ENCODE measurements at regions not wholly inside any gene's neighbourhood (a gene's known extent, or its start where the extent isn't known, plus 50 kb on each side); places are given as distances from the start of the nearest gene placed in this dataset.

DNA sequence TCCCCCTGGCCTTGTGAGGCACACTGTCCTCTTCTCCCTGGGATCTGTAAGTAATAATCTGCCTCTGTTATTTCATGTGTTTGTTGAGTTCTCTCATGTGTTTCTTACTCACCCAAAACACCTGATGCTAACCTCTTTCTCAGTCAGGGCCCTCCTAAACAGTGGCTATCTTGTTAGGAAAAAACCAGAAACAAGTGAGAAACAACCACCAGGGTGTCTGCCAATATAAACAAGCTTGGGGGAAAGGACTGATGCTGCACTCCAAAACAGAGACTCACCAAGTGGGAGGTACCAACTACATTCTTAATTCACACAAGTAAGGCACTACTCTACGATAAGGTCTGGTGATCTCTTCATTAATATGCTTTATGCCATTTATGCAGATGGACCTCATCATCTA lies 564.4 kb downstream of the SEMA5A start:
- no peaks in the 10 kb centered on the region for H3K27me3 Mint-ChIP-seq
- DNase-seq: no peak
- H3K27ac Mint-ChIP-seq: no peak overlapping the region
- H3K4me1 ChIP-seq (ENCODE audit: insufficient read depth, low read length): no peaks in the 10 kb centered on the region
- no peak for ATAC-seq (ENCODE audit: poor library complexity)
- no peaks in the 10 kb centered on the region for H3K36me3 ChIP-seq (ENCODE audit: insufficient read depth, low read length)
- intact Hi-C loops (cut with DNase I, micrococcal nuclease): no loop called here
- no peaks in the 10 kb centered on the region for H3K36me3 Mint-ChIP-seq (ENCODE audit: low read depth)
- H3K4me3 ChIP-seq (ENCODE audit: low read length): no peak overlapping the region
- no peaks in the 10 kb centered on the region for H3K9me3 Mint-ChIP-seq
- H3K9me3 ChIP-seq (ENCODE audit: control insufficient read depth in 1 of 2, insufficient read depth in 1 of 2, low read length in 2 of 2): no peaks in the 10 kb centered on the region
- H3K4me1 Mint-ChIP-seq (ENCODE audit: low read depth): no peaks in the 10 kb centered on the region
- H3K27ac ChIP-seq (ENCODE audit: low read depth in 1 of 2, low read length in 2 of 2): no peak overlapping the region
- no peaks in the 10 kb centered on the region for H3K27me3 ChIP-seq (ENCODE audit: control insufficient read depth in 1 of 2, insufficient read depth in 2 of 2, low read length in 2 of 2)
- ChIA-PET CTCF (no interaction called here), POLR2A (no interaction called here)
- H3K4me3 Mint-ChIP-seq: no peak overlapping the region
- TF ChIP-seq, protein P1, sequence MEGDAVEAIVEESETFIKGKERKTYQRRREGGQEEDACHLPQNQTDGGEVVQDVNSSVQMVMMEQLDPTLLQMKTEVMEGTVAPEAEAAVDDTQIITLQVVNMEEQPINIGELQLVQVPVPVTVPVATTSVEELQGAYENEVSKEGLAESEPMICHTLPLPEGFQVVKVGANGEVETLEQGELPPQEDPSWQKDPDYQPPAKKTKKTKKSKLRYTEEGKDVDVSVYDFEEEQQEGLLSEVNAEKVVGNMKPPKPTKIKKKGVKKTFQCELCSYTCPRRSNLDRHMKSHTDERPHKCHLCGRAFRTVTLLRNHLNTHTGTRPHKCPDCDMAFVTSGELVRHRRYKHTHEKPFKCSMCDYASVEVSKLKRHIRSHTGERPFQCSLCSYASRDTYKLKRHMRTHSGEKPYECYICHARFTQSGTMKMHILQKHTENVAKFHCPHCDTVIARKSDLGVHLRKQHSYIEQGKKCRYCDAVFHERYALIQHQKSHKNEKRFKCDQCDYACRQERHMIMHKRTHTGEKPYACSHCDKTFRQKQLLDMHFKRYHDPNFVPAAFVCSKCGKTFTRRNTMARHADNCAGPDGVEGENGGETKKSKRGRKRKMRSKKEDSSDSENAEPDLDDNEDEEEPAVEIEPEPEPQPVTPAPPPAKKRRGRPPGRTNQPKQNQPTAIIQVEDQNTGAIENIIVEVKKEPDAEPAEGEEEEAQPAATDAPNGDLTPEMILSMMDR (IDR thresholded peaks at IDR 0.05): no peak

GRCh38 chr5:8984386-8984785 lies 561.5 kb downstream of the SEMA5A start:
- ChIA-PET POLR2A (no interaction called here), CTCF (no interaction called here)
- Histone ChIP-seq H3K27me3 (ENCODE audit: control insufficient read depth in 1 of 2, insufficient read depth in 2 of 2, low read length in 2 of 2) (no peaks in the 10 kb centered on the region), H3K36me3 (ENCODE audit: insufficient read depth, low read length) (no peaks in the 10 kb centered on the region), H3K4me3 (ENCODE audit: low read length) (no peak overlapping the region), H3K4me1 (ENCODE audit: insufficient read depth, low read length) (no peaks in the 10 kb centered on the region), H3K9me3 (ENCODE audit: control insufficient read depth in 1 of 2, insufficient read depth in 1 of 2, low read length in 2 of 2) (no peaks in the 10 kb centered on the region), H3K27ac (ENCODE audit: low read depth in 1 of 2, low read length in 2 of 2) (no peak overlapping the region)
- Mint-ChIP-seq H3K4me1 (ENCODE audit: low read depth) (no peaks in the 10 kb centered on the region), H3K36me3 (ENCODE audit: low read depth) (no peaks in the 10 kb centered on the region), H3K9me3 (peaks cover 2% of the 10 kb centered on the region), H3K27ac (no peak overlapping the region), H3K4me3 (no peak overlapping the region), H3K27me3 (no peaks in the 10 kb centered on the region)
- TF ChIP-seq, protein P1 (IDR thresholded peaks at IDR 0.05): no peak
- no peak for DNase-seq
- no peak for ATAC-seq (ENCODE audit: poor library complexity)
- intact Hi-C loops (cut with DNase I, micrococcal nuclease): no loop called here
